ENCODE measurements at regions not wholly inside any gene's neighbourhood (a gene's known extent, or its start where the extent isn't known, plus 50 kb on each side); places are given as distances from the start of the nearest gene placed in this dataset.

DNA sequence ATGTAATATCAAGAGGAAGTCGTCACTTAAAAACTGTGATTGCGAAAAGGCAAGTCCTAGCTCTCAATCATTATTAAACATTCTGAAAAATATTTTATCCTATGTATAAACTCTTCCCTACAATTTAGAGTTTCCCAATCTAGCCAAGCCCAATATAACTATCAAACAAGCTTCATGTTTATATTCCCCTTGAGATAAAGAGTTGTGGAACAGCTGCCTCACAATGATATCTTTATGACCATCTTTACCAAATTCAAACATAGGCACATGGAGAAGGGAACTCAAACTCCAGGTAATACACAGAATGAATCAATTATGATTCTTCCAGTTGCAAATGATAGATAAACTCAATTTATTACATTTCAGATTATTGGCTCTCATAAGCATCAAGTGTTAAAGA is 1468.7 kb downstream of the EFNA5 start:
- Histone ChIP-seq H3K9ac (ENCODE audit: low read depth in 1 of 2, low read length in 2 of 2) (no peak overlapping the region), H3K9me3 (ENCODE audit: control insufficient read depth in 2 of 2, low read length in 2 of 2) (no peaks in the 10 kb centered on the region), H3K36me3 (ENCODE audit: control insufficient read depth in 2 of 2, insufficient read depth in 2 of 2, low read length in 2 of 2) (no peaks in the 10 kb centered on the region), H3K27ac (ENCODE audit: low read depth in 2 of 2, low read length in 2 of 2) (no peak overlapping the region), H3K4me1 (ENCODE audit: control insufficient read depth in 2 of 2, insufficient read depth in 2 of 2, low read length in 2 of 2) (no peaks in the 10 kb centered on the region), H3K27me3 (ENCODE audit: control insufficient read depth in 2 of 2, insufficient read depth in 2 of 2, low read length in 2 of 2) (no peaks in the 10 kb centered on the region), H3K4me3 (ENCODE audit: low read length in 2 of 2) (no peak overlapping the region)

DNA sequence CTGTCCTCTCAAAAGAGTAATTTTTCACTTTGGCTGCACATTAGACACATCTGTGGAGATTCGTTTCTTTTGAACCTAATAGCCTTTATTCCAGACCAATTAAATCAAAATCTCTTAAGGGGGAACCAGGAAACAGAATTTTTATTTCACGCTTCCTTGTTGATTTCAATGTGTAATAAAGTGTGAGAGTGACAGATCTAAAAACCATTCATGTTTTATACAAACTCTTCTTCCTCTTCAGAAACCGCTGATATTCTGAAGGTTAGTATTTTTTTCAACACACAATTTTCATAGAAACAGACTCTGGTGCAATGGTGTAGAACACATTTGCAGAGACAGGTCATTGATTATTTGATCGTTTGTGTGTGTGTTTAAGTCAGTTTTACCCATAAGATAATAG is 1469.8 kb downstream of the EFNA5 start:
- Histone ChIP-seq H3K4me1 (ENCODE audit: control insufficient read depth in 2 of 2, insufficient read depth in 2 of 2, low read length in 2 of 2) (no peaks in the 10 kb centered on the region), H3K27me3 (ENCODE audit: control insufficient read depth in 2 of 2, insufficient read depth in 2 of 2, low read length in 2 of 2) (no peaks in the 10 kb centered on the region), H3K4me3 (ENCODE audit: low read length in 2 of 2) (no peak overlapping the region), H3K9ac (ENCODE audit: low read depth in 1 of 2, low read length in 2 of 2) (no peak overlapping the region), H3K27ac (ENCODE audit: low read depth in 2 of 2, low read length in 2 of 2) (no peak overlapping the region), H3K9me3 (ENCODE audit: control insufficient read depth in 2 of 2, low read length in 2 of 2) (no peaks in the 10 kb centered on the region), H3K36me3 (ENCODE audit: control insufficient read depth in 2 of 2, insufficient read depth in 2 of 2, low read length in 2 of 2) (no peaks in the 10 kb centered on the region)

DNA sequence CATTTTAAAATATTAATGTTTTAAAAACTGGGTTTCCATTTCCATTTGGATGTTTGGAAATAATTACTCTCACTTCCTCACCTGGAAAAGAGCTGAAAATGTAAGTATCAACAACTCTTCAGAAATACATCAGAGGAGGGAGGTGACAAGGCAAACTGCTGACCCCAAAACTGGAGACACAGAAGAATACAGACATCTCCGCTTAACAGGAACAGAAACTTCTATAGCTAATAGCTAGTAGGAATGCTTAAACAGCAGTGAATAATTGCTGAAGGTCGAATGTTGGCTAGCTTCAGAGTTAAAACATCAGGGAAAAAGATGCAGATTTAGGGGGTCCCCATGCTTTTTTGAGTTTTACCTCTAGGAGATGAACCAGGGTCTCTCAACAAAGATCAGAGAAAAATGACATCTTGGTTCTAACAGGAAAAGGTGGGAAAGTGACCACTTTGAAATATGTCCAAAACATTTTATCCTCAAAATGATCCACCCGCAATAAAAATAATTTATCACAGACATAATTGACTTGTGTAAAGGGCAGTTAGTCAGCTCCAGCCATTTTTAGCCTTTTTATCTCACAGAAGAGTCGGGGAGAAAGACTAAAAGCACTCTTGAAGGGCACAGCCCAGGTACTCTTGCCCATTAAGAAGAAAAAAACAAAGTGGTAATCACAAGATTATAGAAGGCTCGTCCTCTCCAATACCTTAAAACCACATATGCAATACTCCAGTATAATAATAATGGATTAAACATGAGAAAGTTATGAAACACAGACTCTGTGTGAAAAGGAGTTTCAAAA is 1474.9 kb downstream of the EFNA5 start:
- Histone ChIP-seq H3K36me3 (ENCODE audit: control insufficient read depth in 2 of 2, insufficient read depth in 2 of 2, low read length in 2 of 2) (no peaks in the 10 kb centered on the region), H3K27ac (ENCODE audit: low read depth in 2 of 2, low read length in 2 of 2) (no peak overlapping the region), H3K4me1 (ENCODE audit: control insufficient read depth in 2 of 2, insufficient read depth in 2 of 2, low read length in 2 of 2) (no peaks in the 10 kb centered on the region), H3K4me3 (ENCODE audit: low read length in 2 of 2) (no peak overlapping the region), H3K9ac (ENCODE audit: low read depth in 1 of 2, low read length in 2 of 2) (no peak overlapping the region), H3K9me3 (ENCODE audit: control insufficient read depth in 2 of 2, low read length in 2 of 2) (no peaks in the 10 kb centered on the region), H3K27me3 (ENCODE audit: control insufficient read depth in 2 of 2, insufficient read depth in 2 of 2, low read length in 2 of 2) (no peaks in the 10 kb centered on the region)

DNA sequence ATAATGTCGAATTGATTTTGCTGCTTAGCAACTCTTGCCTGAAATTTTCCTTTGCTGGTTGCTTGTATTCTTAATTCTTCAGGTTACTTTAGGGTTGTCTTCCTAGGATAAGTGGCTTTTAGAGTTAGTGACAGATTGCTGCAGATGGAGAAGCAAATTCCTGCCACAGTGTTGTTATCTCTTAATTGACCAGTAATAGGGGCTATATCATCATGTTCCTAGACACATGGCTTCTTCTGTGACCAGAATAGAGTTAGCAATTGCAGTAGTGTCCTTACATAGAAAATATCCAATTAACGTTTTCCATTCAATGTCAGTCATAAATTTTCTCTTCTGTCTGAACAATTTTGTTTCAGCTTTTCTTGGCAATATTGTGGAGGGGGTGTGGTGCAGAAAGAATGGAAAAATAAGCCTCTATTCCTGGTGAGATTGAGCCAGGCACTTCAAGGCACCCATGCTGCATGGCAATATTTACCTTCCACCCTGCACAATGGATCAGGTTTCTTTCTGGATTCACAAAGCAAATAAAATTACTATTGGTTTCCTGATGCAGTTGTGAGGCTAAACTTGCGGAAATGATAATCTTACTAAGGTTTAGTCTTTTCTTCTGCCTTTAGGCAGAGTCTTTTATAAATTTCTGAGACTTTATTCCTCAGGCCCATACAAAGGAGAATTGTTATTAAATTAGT is 1481.5 kb downstream of the EFNA5 start:
- Histone ChIP-seq H3K27ac (ENCODE audit: low read depth in 2 of 2, low read length in 2 of 2) (no peak overlapping the region), H3K9me3 (ENCODE audit: control insufficient read depth in 2 of 2, low read length in 2 of 2) (no peaks in the 10 kb centered on the region), H3K4me1 (ENCODE audit: control insufficient read depth in 2 of 2, insufficient read depth in 2 of 2, low read length in 2 of 2) (no peaks in the 10 kb centered on the region), H3K4me3 (ENCODE audit: low read length in 2 of 2) (no peak overlapping the region), H3K9ac (ENCODE audit: low read depth in 1 of 2, low read length in 2 of 2) (no peak overlapping the region), H3K27me3 (ENCODE audit: control insufficient read depth in 2 of 2, insufficient read depth in 2 of 2, low read length in 2 of 2) (no peaks in the 10 kb centered on the region), H3K36me3 (ENCODE audit: control insufficient read depth in 2 of 2, insufficient read depth in 2 of 2, low read length in 2 of 2) (no peaks in the 10 kb centered on the region)

DNA sequence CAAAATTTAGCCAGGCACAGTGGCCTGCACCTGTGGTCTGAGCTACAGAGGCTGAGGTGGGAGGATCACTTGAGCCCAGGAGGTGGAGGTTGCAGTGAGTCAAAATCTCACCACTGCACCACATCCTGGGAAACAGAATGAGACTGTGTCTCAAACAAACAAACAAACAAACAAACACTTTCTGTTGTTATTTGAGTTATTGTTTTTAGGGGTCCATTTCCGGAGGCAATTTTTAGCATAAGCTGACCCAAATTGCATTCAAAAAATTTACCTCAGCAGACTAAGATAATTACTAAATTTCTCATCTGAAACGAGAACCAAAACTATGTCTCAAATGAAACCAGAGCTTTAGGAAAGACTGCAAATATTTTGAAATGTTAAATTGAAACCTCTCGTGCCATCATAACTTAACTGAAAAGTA is 1485.1 kb downstream of the EFNA5 start:
- H3K4me1 ChIP-seq (ENCODE audit: control insufficient read depth in 2 of 2, insufficient read depth in 2 of 2, low read length in 2 of 2) = no peaks in the 10 kb centered on the region
- H3K9me3 ChIP-seq (ENCODE audit: control insufficient read depth in 2 of 2, low read length in 2 of 2) = no peaks in the 10 kb centered on the region
- H3K9ac ChIP-seq (ENCODE audit: low read depth in 1 of 2, low read length in 2 of 2) = no peak overlapping the region
- no peak overlapping the region for H3K27ac ChIP-seq (ENCODE audit: low read depth in 2 of 2, low read length in 2 of 2)
- H3K36me3 ChIP-seq (ENCODE audit: control insufficient read depth in 2 of 2, insufficient read depth in 2 of 2, low read length in 2 of 2) = no peaks in the 10 kb centered on the region
- H3K27me3 ChIP-seq (ENCODE audit: control insufficient read depth in 2 of 2, insufficient read depth in 2 of 2, low read length in 2 of 2) = no peaks in the 10 kb centered on the region
- no peak overlapping the region for H3K4me3 ChIP-seq (ENCODE audit: low read length in 2 of 2)

DNA sequence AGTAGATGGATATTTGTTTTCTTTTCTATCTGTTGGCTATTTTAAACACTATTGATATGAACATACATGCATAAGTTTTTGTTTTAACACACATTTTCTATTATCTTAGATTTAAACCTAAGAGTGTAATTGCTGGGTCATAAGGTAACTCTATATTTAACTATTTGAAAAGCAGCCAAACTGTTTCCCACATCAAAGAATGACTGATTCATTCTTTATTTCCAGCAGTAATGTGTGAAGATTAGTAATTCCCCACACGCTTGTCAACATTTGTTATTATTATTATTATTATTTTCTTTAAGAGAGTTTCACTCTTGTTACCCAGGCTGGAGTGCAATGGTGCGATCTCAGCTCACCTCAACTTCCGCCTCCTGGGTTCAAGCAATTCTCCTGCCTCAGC is 1495.8 kb downstream of the EFNA5 start:
- Histone ChIP-seq H3K9me3 (ENCODE audit: control insufficient read depth in 2 of 2, low read length in 2 of 2) (no peaks in the 10 kb centered on the region), H3K9ac (ENCODE audit: low read depth in 1 of 2, low read length in 2 of 2) (no peak overlapping the region), H3K4me3 (ENCODE audit: low read length in 2 of 2) (no peak overlapping the region), H3K27me3 (ENCODE audit: control insufficient read depth in 2 of 2, insufficient read depth in 2 of 2, low read length in 2 of 2) (no peaks in the 10 kb centered on the region), H3K27ac (ENCODE audit: low read depth in 2 of 2, low read length in 2 of 2) (no peak overlapping the region), H3K36me3 (ENCODE audit: control insufficient read depth in 2 of 2, insufficient read depth in 2 of 2, low read length in 2 of 2) (no peaks in the 10 kb centered on the region), H3K4me1 (ENCODE audit: control insufficient read depth in 2 of 2, insufficient read depth in 2 of 2, low read length in 2 of 2) (no peaks in the 10 kb centered on the region)

DNA sequence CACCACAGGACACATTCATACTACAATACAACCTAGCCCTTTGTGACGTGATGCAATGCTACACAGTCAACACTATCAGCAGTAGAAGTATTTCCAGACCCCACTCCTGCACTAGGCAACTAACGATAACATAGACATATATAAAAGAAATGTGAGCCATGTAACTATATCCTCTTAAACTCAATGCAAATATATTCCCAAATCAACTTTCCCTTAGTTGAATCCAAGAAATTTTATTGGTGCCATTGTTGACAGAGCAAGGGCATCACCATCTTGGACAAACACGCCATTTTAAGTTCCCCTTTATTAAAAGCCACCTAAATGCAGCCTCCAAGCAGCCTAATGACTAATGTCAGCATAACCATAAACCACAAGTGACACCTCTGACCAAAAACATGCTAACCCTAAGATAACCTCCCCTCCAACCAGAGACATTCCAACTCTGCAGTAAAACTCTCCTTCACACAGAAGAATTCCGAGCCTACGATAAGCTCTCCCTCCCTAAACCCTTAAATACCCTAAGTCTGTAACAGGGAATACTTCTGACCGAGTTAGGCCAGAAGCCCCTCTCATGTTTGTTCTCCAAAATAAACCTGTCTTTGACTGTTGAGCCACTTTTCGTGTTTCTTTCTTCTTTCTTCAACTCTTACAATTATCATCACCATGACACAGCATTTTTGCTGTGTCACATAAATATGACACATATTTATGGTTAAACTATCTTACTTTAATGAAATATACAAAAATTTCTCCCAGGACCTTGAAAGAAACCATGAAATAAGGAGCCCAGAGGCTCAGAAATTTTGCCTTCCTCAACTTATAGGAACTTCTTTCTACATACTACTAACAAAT is 1497.8 kb downstream of the EFNA5 start:
- H3K27ac ChIP-seq (ENCODE audit: low read depth in 2 of 2, low read length in 2 of 2) = no peak overlapping the region
- H3K27me3 ChIP-seq (ENCODE audit: control insufficient read depth in 2 of 2, insufficient read depth in 2 of 2, low read length in 2 of 2) = no peaks in the 10 kb centered on the region
- no peaks in the 10 kb centered on the region for H3K9me3 ChIP-seq (ENCODE audit: control insufficient read depth in 2 of 2, low read length in 2 of 2)
- H3K36me3 ChIP-seq (ENCODE audit: control insufficient read depth in 2 of 2, insufficient read depth in 2 of 2, low read length in 2 of 2) = no peaks in the 10 kb centered on the region
- H3K4me1 ChIP-seq (ENCODE audit: control insufficient read depth in 2 of 2, insufficient read depth in 2 of 2, low read length in 2 of 2) = no peaks in the 10 kb centered on the region
- H3K4me3 ChIP-seq (ENCODE audit: low read length in 2 of 2) = no peak overlapping the region
- H3K9ac ChIP-seq (ENCODE audit: low read depth in 1 of 2, low read length in 2 of 2) = no peak overlapping the region

DNA sequence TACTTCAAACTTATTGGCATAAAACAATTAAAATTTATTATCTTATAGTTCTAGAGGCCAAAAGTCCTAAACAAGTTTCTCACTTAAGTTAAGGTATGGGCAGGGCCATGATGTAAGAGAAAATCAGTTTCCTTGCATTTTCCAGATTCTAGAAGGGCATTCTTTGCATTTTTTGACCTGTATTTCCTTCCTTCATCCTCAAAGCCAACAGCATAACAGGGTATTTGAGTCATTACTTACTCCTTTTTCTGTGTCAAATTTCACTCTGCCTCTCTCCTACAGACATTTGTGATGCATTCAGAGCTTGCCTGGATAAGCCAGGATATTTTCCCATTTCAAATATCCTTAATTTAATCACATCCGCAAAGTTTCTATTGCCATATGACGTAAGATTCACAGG is 1499.0 kb downstream of the EFNA5 start:
- Histone ChIP-seq H3K36me3 (ENCODE audit: control insufficient read depth in 2 of 2, insufficient read depth in 2 of 2, low read length in 2 of 2) (no peaks in the 10 kb centered on the region), H3K4me3 (ENCODE audit: low read length in 2 of 2) (no peak overlapping the region), H3K9me3 (ENCODE audit: control insufficient read depth in 2 of 2, low read length in 2 of 2) (no peaks in the 10 kb centered on the region), H3K27me3 (ENCODE audit: control insufficient read depth in 2 of 2, insufficient read depth in 2 of 2, low read length in 2 of 2) (no peaks in the 10 kb centered on the region), H3K4me1 (ENCODE audit: control insufficient read depth in 2 of 2, insufficient read depth in 2 of 2, low read length in 2 of 2) (no peaks in the 10 kb centered on the region), H3K9ac (ENCODE audit: low read depth in 1 of 2, low read length in 2 of 2) (no peak overlapping the region), H3K27ac (ENCODE audit: low read depth in 2 of 2, low read length in 2 of 2) (no peak overlapping the region)

DNA sequence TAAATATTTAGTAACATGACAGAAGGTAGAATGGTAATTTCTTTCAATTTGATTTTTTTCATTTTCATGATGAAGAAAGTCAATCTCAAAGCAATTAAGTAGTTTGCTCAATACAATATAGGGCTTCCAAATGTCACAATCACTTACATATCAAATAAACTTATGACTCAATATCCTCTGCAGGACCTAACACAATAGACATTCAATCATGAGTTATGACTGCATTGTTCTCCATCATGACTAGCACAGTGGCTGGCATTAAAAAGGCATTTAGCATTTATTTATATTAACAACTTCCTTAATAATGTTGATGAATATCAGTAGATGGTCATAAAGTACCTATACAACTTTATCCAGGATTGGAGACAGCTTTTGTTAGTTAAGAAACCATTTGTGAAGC is 1499.6 kb downstream of the EFNA5 start:
- Histone ChIP-seq H3K27me3 (ENCODE audit: control insufficient read depth in 2 of 2, insufficient read depth in 2 of 2, low read length in 2 of 2) (no peaks in the 10 kb centered on the region), H3K4me1 (ENCODE audit: control insufficient read depth in 2 of 2, insufficient read depth in 2 of 2, low read length in 2 of 2) (no peaks in the 10 kb centered on the region)

DNA sequence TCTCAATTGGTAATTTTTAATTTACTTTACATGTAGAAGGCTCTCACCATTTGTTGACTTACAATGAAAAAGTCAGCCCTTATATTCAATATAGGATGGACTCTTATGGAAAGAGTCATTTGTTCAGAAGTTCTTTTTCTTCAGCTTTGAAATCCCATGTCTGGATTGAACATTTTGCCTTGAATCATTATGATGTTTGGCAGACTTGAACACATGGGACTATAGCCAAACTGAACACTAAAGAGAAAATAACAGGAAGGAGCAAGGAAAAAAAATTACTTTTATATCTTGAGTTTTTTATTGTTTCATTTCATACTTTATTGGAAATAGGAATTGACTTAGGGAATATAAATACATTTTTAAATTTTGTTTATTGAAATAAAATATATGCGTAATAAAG is 1503.0 kb downstream of the EFNA5 start:
- Histone ChIP-seq H3K9me3 (ENCODE audit: control insufficient read depth in 2 of 2, low read length in 2 of 2) (no peaks in the 10 kb centered on the region), H3K36me3 (ENCODE audit: control insufficient read depth in 2 of 2, insufficient read depth in 2 of 2, low read length in 2 of 2) (no peaks in the 10 kb centered on the region), H3K27me3 (ENCODE audit: control insufficient read depth in 2 of 2, insufficient read depth in 2 of 2, low read length in 2 of 2) (no peaks in the 10 kb centered on the region), H3K9ac (ENCODE audit: low read depth in 1 of 2, low read length in 2 of 2) (no peak overlapping the region), H3K27ac (ENCODE audit: low read depth in 2 of 2, low read length in 2 of 2) (no peak overlapping the region), H3K4me1 (ENCODE audit: control insufficient read depth in 2 of 2, insufficient read depth in 2 of 2, low read length in 2 of 2) (no peaks in the 10 kb centered on the region), H3K4me3 (ENCODE audit: low read length in 2 of 2) (no peak overlapping the region)

More for the DNA sequence above, 1499.6 kb downstream of the EFNA5 start:
- no peak overlapping the region for H3K9ac ChIP-seq (ENCODE audit: low read depth in 1 of 2, low read length in 2 of 2)
- H3K36me3 ChIP-seq (ENCODE audit: control insufficient read depth in 2 of 2, insufficient read depth in 2 of 2, low read length in 2 of 2) = no peaks in the 10 kb centered on the region
- no peaks in the 10 kb centered on the region for H3K9me3 ChIP-seq (ENCODE audit: control insufficient read depth in 2 of 2, low read length in 2 of 2)
- no peak overlapping the region for H3K4me3 ChIP-seq (ENCODE audit: low read length in 2 of 2)
- no peak overlapping the region for H3K27ac ChIP-seq (ENCODE audit: low read depth in 2 of 2, low read length in 2 of 2)
